GM19455 (cell line): ENCODE measurements at regions not wholly inside any gene's neighbourhood (a gene's known extent, or its start where the extent isn't known, plus 50 kb on each side); places are given as distances from the start of the nearest gene placed in this dataset.
A peak's percentile ranks its signal among the peaks of the same experiment; 100 is the strongest.

Experiments
- ATAC-seq: cut with Tn5 transposase; IDR thresholded peaks from one replicate; pipeline ENCODE4 v1.9.1; 2021; ENCODE audit not compliant: unreplicated experiment

- no peak for ATAC-seq
These were observed 636.9 kb downstream of the TLE4 start for GRCh38 chr9:80208696-80209095.

- no peak for ATAC-seq
These were observed 632.3 kb downstream of the TLE4 start for GRCh38 chr9:80204054-80204453.

GRCh38 chr9:80197661-80198060 is 625.9 kb downstream of the TLE4 start:
- ATAC-seq, result no peak

GRCh38 chr9:80191108-80191507 is 619.3 kb downstream of the TLE4 start:
- no peak for ATAC-seq

- no peak for ATAC-seq
These were observed 616.8 kb downstream of the TLE4 start for GRCh38 chr9:80188579-80188978.

- ATAC-seq, result no peak
These were observed 613.5 kb downstream of the TLE4 start for GRCh38 chr9:80185112-80185738.

- ATAC-seq, result no peak
These were observed 606.2 kb downstream of the TLE4 start for GRCh38 chr9:80177949-80178480.

GRCh38 chr9:80175286-80176150 is 603.8 kb downstream of the TLE4 start:
- ATAC-seq, result peak; percentile 57

- ATAC-seq, result peak; percentile 78
These were observed 592.1 kb downstream of the TLE4 start for GRCh38 chr9:80163889-80164288.

GRCh38 chr9:80158554-80159170 is 586.9 kb downstream of the TLE4 start:
- ATAC-seq, result no peak

- no peak for ATAC-seq
These were observed 586.4 kb downstream of the TLE4 start for GRCh38 chr9:80158131-80158530.

- no peak for ATAC-seq
These were observed 585.8 kb downstream of the TLE4 start for GRCh38 chr9:80157561-80157983.

GRCh38 chr9:80156756-80157472 is 585.1 kb downstream of the TLE4 start:
- ATAC-seq, result peak; percentile 59

- no peak for ATAC-seq
These were observed 584.5 kb downstream of the TLE4 start for GRCh38 chr9:80156262-80156661.

GRCh38 chr9:80147866-80148265 is 576.1 kb downstream of the TLE4 start:
- no peak for ATAC-seq

GRCh38 chr9:80146466-80146865 is 574.7 kb downstream of the TLE4 start:
- no peak for ATAC-seq

GRCh38 chr9:80144856-80145255 is 573.1 kb downstream of the TLE4 start:
- ATAC-seq, result no peak

- ATAC-seq, result no peak
These were observed 572.6 kb downstream of the TLE4 start for GRCh38 chr9:80144406-80144805.

- ATAC-seq, result no peak
These were observed 572.1 kb downstream of the TLE4 start for GRCh38 chr9:80143899-80144298.

- ATAC-seq, result peak; percentile 94
These were observed 562.7 kb downstream of the TLE4 start for GRCh38 chr9:80134487-80134886.

- ATAC-seq, result no peak
These were observed 559.9 kb downstream of the TLE4 start for GRCh38 chr9:80131627-80132026.
